WTC11 (cell line): ENCODE measurements at regions not wholly inside any gene's neighbourhood (a gene's known extent, or its start where the extent isn't known, plus 50 kb on each side); places are given as distances from the start of the nearest gene placed in this dataset.

Experiments used
- ATF3 ChIP-seq: sonication (generic); formaldehyde crosslinking; conservative IDR thresholded peaks from 2 replicates; pipeline ENCODE4 v1.8.1; 2022; ENCODE audit warnings: mild to moderate bottlenecking, missing genetic modification reagents
- CTCF ChIP-seq: fragments of 200-600 bp; IDR thresholded peaks from 2 replicates; pipeline ENCODE4 v1.8.0; 2022; ENCODE audit warnings: antibody characterized with exemption
- ELF4 ChIP-seq: sonication (generic); formaldehyde crosslinking; IDR thresholded peaks from 2 replicates; pipeline ENCODE4 v1.8.1; 2022; ENCODE audit warnings: low read depth, mild to moderate bottlenecking, moderate library complexity, missing genetic modification reagents
- KAT7 ChIP-seq: sonication (generic); formaldehyde crosslinking; IDR thresholded peaks from 2 replicates; pipeline ENCODE4 v1.8.1; 2023; ENCODE audit warnings: missing genetic modification reagents, mild to moderate bottlenecking, borderline replicate concordance
- ZNF423 ChIP-seq: fragments of 250-450 bp; sonication (Bioruptor Pico); IDR thresholded peaks from 2 replicates; pipeline ENCODE4 v2.1.2; 2022; ENCODE audit warnings: mild to moderate bottlenecking, moderate library complexity

GRCh38 chr15:31585240-31585639 lies 258.6 kb downstream of the KLF13 start:
- no peak for TF ChIP-seq CTCF
- no peak for TF ChIP-seq ATF3
- TF ChIP-seq KAT7 (CRISPR knock-in tag), result no peak
- no peak for TF ChIP-seq ZNF423 (CRISPR knock-in tag)
- no peak for TF ChIP-seq ELF4
